HL-60 (cell line): ENCODE measurements at regions not wholly inside any gene's neighbourhood (a gene's known extent, or its start where the extent isn't known, plus 50 kb on each side); places are given as distances from the start of the nearest gene placed in this dataset.

Experiments
- DNase-seq, 2 experiments: peaks; one replicate each; pipeline ENCODE4 v3.0.0-alpha.2; 2010 to 2020; ENCODE audit warnings: low read depth in 1 of 2, low spot score in 1 of 2
- H3K27ac ChIP-seq: fragments of 250-450 bp; sonication (Bioruptor Pico); replicated peaks from 2 replicates; pipeline ENCODE4 v1.5.1; 2020; ENCODE audit warnings: mild to moderate bottlenecking, moderate library complexity
- H3K27me3 ChIP-seq: fragments of 250-450 bp; sonication (Bioruptor Pico); 2 replicates; pipeline ENCODE4 v1.5.1; 2021; ENCODE audit warnings: mild to moderate bottlenecking, moderate library complexity; ENCODE audit not compliant: insufficient read depth, poor library complexity, severe bottlenecking
- H3K4me3 ChIP-seq: replicated peaks from 2 replicates; pipeline ENCODE4 v1.5.1; 2011; ENCODE audit warnings: mild to moderate bottlenecking, control low read depth, low read length; ENCODE audit not compliant: insufficient read depth
- CTCF ChIP-seq: IDR thresholded peaks from one replicate; pipeline ENCODE4 v1.5.1; 2011; ENCODE audit warnings: low read length, control low read depth, inconsistent platforms; ENCODE audit not compliant: insufficient read depth
- GABPA ChIP-seq: IDR thresholded peaks from 2 replicates; pipeline ENCODE4 v1.6.1; 2012; ENCODE audit warnings: low read depth
- POLR2AphosphoS5 ChIP-seq: IDR thresholded peaks from 2 replicates; pipeline ENCODE4 v1.6.1; 2012; ENCODE audit warnings: low read depth
- REST ChIP-seq: IDR thresholded peaks from 2 replicates; pipeline ENCODE4 v1.6.1; 2012; ENCODE audit warnings: low read depth; ENCODE audit not compliant: insufficient replicate concordance
- SPI1 ChIP-seq: IDR thresholded peaks from 2 replicates; pipeline ENCODE4 v1.6.1; 2012; ENCODE audit warnings: low read depth, mild to moderate bottlenecking, borderline replicate concordance

- Histone ChIP-seq H3K27ac (no peak overlapping the region), H3K27me3 (no peaks in the 10 kb centered on the region), H3K4me3 (no peak overlapping the region)
- TF ChIP-seq CTCF (no peak), POLR2AphosphoS5 (no peak), SPI1 (no peak), REST (no peak), GABPA (no peak)
- DNase-seq = no peak
Observed at GRCh38 chr16:86713021-86713631, 134.8 kb downstream of the FOXL1 start.

- Histone ChIP-seq H3K4me3 (no peak overlapping the region), H3K27ac (no peak overlapping the region), H3K27me3 (no peaks in the 10 kb centered on the region)
- DNase-seq = no peak
- TF ChIP-seq POLR2AphosphoS5 (no peak), REST (peak; percentile 66)
Observed at GRCh38 chr16:86714166-86714565, 135.8 kb downstream of the FOXL1 start.

- TF ChIP-seq SPI1 (no peak), GABPA (no peak), POLR2AphosphoS5 (no peak), REST (no peak), CTCF (no peak)
Observed at GRCh38 chr16:86716649-86717048, 138.3 kb downstream of the FOXL1 start.

More at GRCh38 chr16:86716649-86717048, 138.3 kb downstream of the FOXL1 start:
- Histone ChIP-seq H3K4me3 (no peak overlapping the region), H3K27me3 (no peaks in the 10 kb centered on the region), H3K27ac (no peak overlapping the region)
- no peak for DNase-seq
